GM19240 (cell line): ENCODE measurements at regions not wholly inside any gene's neighbourhood (a gene's known extent, or its start where the extent isn't known, plus 50 kb on each side); places are given as distances from the start of the nearest gene placed in this dataset.

Experiments used
- DNase-seq: peaks from one replicate; pipeline ENCODE4 v3.0.0; 2011; ENCODE audit warnings: low spot score; ENCODE audit not compliant: insufficient read length

DNA sequence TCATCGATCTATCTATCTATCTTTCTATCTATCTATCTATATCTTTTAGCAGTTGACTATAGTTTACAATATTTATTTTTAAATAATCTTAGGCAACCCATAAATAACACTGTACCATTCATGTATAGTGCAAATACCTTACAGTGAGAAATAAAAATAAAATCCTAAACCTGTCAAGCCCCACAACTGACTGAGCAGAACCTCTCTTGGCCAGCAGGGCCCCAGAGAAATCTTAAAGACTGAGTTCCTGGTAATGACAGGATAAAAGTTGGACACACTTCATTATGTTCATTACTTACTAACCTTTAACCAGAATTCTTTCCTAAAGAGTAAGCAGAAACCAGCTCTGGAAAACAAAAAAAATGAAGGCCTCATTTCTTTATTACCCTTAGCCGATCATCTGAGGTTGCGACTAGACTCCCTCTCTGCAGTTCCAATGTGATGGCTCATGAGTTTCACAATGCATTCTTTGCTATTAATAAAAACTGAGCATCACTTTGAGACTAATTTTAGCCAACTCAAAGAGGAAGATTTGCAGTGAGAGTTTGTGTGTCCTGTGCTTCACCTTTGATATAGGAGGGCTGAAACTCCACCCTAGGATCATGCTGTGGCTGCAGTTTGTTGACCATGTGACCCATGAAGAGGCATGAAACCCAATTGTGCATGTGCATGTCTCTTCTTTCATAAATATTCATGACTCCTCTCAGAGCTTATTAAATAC, 1072.0 kb downstream of the NSUN3 start:
- no peak for DNase-seq

DNA sequence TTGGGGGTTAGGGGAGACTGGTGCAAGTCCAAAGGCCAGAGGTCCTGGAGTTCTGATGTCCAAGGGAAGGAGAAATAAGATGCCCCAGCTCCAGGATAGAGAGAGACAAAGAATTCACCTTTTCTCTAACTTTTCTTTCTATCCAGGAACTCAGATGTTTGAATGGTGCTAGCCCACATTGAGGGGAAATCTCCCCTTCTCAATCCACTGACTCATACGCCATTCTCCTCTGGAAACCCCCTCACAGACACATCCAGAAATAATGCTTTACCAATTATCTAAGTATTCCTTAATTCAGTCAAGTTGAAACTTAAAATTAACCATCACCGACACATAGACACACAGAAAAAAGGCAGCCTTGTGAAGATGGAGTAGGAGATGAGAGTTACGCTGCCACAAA, 1085.2 kb downstream of the NSUN3 start:
- no peak for DNase-seq

GRCh38 chr3:95151590-95151989, 1088.7 kb downstream of the NSUN3 start:
- no peak for DNase-seq

- DNase-seq, result no peak
Observed at GRCh38 chr3:95154766-95155165, 1091.9 kb downstream of the NSUN3 start.

- no peak for DNase-seq
Observed at GRCh38 chr3:95162794-95163193, 1099.9 kb downstream of the NSUN3 start.

GRCh38 chr3:95167748-95168147, 1104.9 kb downstream of the NSUN3 start:
- no peak for DNase-seq

DNA sequence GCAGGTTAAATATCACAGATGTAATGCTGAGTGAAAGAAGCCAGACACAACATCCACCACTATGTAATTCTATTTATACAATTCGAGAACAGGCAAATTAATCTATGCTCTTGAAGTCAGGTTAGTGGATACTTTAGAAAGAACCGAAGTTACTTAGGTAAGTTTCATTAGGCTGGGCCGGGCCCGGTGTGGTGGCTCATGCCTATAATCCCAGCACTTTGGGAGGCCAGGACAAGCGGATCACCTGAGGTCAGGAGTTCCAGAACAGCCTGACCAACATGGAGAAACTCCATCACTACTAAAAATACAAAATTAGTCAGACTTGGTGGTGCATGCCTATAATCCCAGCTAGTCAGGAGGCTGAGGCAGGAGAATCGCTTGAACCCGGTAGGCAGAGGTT, 1105.7 kb downstream of the NSUN3 start:
- DNase-seq, result no peak

DNA sequence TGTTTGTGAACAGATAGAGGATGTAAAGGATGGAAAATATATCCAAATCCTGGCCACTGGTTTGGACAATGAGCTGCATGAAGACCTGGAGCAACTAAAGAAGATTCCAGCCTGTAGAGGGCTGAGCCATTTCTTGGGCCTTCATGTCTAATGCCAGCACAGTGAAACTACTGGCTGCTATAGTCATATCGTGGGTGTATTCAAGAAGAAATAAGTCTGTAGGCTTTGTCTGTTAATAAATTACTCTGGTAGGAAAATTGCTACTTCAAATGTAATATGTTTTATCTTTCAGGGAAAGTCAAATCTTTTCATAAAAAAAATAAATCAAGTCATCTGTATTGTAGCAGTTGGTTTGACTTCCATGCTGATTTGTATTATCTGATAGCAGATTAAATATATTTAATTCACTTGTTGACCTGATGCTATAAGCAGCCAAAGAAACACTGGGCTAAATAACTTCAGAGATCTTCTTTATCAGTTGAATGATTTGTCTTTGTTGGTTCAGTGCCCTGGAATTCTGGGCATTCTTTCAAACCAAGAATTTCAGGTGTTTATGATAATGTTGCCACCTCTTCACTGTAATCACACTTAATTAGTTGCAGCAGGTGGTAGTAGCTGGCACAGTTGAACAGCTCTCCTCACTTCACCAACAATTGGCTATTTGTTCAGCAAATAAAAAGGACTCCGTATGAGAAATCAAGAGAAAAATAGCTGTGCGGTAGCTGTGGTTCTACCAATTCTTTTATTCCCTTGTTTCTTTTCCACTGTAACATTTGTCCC, 1109.5 kb downstream of the NSUN3 start:
- no peak for DNase-seq

- DNase-seq, result no peak
Observed at GRCh38 chr3:95177096-95177495, 1114.2 kb downstream of the NSUN3 start.

DNA sequence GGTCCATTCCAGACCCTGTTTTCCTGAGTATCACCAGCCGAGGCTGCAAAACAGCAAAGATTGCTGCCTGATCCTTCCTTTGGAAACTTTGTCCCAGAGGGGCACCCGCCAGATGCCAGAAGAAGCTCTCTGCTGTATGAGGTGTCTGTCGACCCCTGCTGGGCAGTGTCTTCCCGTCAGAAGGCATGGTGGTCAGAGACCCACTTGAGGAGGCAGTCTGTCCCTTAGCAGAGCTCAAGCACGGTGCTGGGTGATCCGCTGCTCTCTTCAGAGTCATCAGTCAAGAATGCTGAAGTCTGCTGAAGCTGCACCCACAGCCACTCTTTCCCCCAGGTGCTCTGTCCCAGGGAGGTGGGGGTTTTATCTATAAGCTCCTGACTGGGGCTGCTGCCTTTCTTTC, 1121.2 kb downstream of the NSUN3 start:
- no peak for DNase-seq

DNA sequence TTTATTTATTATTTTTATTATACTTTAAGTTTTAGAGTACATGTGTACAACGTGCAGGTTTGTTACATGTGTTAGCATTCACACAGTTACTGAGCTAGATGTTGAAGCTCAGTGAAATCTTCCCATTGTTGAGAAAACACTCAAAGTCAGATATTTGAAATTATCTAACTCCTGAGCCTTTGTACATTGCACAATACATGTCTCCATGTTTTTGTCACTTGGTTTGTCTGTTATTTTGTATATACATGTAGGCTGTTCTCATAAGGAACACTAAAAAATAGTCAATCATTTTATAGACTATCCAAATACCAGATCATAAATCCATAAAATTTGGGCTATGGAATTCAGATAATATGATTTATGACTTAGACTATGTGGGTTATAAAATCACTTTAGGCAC, 1126.5 kb downstream of the NSUN3 start:
- DNase-seq, result no peak

DNA sequence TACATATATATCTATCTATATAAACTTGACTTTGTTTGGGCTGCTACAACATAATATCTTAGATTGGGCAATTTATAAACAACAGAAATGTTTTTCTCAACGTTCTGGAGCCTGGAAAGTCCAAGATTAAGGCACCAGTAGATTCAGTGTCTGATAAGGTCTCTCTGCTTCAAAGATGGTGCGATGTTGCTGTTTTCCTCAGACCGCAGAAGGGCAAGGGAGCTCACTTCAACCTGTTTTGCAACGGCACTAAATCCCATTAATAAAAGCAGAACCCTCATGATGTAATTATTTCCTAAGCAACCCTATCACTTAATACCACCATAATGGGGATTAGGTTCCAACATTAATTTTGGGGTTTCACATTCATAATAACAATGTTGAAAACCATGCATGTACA, 1134.8 kb downstream of the NSUN3 start:
- no peak for DNase-seq

GRCh38 chr3:95200384-95200783, 1137.5 kb downstream of the NSUN3 start:
- DNase-seq, result no peak

- no peak for DNase-seq
Observed at GRCh38 chr3:95210878-95211277, 1148.0 kb downstream of the NSUN3 start.

DNA sequence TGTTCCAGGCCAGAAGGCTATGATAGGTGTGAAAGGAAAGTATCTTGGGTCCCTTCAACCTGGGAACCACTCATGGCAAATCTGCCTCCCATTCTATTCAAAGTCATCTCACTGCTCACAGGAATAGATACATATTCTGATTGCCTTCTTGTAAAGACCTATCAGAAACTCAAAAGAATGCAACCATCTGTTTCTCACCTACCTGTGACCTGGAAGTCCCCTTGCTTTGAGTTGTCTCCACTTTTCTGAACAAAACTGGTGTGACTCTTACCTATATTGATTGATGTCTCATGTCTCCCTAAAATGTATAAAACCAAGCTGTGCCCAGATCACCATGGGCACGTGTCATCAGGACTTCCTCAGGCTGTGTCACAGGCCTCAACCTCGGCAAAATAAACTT, 1149.3 kb downstream of the NSUN3 start:
- no peak for DNase-seq

- DNase-seq, result no peak
Observed at GRCh38 chr3:95215437-95215957, 1152.6 kb downstream of the NSUN3 start.

DNA sequence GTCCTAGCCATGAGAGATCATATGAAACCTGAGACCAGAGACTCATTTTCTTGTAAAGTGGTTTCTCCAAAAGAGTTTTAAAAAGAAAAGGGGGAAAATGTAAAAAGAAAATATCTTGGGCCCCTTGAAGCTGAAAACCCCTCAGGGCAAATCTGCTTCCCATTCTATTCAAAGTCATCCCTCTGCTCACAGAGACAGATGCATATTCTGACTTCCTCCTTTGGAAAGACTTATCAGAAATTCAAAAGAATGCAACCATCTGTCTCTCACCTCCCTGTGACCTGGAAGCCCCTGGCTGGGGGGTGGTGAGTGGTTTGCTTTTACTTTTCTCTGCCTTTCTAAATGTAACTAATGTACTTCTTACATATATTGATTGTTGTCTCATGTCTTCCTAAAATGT, 1154.8 kb downstream of the NSUN3 start:
- no peak for DNase-seq

- DNase-seq, result no peak
Observed at GRCh38 chr3:95218484-95218883, 1155.6 kb downstream of the NSUN3 start.

GRCh38 chr3:95226437-95226836, 1163.6 kb downstream of the NSUN3 start:
- no peak for DNase-seq

DNA sequence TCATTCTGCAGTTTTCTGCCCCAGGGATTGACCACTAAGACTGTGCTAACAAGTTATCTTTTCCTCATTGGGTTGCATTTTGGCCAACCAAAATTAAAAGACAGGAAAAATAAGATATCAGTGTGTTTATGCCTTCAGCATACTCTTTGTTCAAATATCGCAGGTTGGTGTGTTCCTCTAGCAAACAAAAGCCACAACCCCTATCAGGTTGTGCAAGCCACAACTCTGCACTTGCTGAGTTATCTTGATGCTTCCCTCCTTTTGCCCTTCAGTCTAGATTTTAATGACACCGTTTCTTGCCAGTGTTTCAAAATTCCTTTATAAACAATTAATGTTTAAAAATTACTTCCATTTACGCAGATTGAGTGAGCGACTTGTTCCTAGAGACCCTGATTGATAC, 1164.2 kb downstream of the NSUN3 start:
- no peak for DNase-seq

- no peak for DNase-seq
Observed at GRCh38 chr3:95228416-95228815, 1165.6 kb downstream of the NSUN3 start.

DNA sequence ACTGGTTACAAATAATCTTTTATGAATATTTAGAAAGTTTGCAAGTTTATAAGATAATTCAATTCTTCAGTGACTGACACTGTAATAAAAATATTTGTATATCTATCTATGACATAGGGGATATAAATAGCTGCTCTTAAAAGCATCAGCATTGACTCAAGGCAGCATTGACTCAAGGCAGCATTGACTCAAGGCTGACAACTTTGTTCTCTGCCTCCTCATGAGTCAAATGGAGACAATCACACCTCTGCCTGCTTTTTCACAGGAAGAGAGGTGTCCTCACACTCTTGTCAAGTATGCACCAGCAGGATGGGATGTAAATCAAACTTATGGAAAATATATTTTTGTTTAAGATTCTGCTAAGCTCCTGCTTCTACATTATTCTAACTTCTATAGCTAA, 1173.1 kb downstream of the NSUN3 start:
- no peak for DNase-seq

DNA sequence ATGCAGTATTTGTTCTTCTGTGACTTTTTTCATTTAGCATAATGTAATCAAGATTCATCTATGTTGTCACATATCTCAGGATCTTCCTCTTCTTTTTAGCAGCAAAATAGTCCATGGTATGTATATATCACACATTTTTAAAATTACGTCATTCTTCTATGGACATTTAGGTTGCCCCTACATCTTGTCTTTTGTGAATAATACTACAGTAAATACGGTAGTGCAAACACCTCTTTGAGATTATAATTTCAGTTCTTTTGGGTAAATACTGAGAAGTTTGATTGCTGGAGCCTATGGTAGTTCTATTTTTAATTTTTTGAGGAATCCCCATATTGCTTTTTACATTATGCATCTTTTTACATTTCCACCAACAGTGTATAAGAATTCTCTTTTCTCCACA, 1174.9 kb downstream of the NSUN3 start:
- DNase-seq, result no peak
